NB4 (cell line): ENCODE measurements at regions not wholly inside any gene's neighbourhood (a gene's known extent, or its start where the extent isn't known, plus 50 kb on each side); places are given as distances from the start of the nearest gene placed in this dataset.

Source experiments
- MYC ChIP-seq: IDR thresholded peaks from 2 replicates; pipeline ENCODE4 v1.6.1; 2011; ENCODE audit warnings: low read depth, low read length
- POLR2A ChIP-seq: IDR thresholded peaks from 2 replicates; pipeline ENCODE4 v1.6.1; 2011; ENCODE audit warnings: mild to moderate bottlenecking; ENCODE audit not compliant: insufficient read length; ENCODE audit errors: extremely low read depth
- TF ChIP-seq, protein P1 (sequence below): IDR thresholded peaks from one replicate; pipeline ENCODE4 v1.5.1; 2012; ENCODE audit warnings: low read depth, low read length
- TF ChIP-seq, protein P2 (sequence below): IDR thresholded peaks from 2 replicates; pipeline ENCODE4 v1.6.1; 2011; ENCODE audit warnings: low read depth, low read length

DNA sequence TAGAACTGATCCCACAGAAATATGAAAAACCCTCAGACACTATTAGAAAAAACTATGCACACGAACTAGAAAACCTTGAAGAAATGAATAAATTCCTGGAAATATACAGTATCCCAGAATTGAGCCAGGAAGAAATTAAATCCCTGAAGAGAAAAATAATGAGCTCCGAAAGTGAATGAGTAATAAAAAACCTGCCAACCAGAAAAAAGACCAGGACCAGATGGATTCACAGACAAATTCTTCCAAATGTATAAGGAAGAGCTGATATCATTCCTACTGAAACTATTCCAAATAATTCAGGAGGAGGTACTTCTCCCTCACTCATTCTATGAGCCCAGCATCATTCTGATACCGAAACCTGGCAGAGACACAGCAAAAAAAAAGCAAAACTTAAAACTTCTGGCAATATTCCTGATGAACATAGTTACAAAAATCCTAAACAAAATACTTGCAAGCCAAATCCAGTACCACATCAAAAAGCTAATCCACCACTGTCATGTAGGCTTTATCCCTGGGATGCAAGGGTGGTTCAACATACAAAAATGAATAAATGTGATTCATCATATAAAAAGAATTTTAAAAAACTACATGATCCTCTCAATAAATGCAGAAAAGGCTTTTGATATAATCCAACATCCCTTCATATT lies 1397.6 kb upstream of the DDX18 start:
- TF ChIP-seq, protein P1, sequence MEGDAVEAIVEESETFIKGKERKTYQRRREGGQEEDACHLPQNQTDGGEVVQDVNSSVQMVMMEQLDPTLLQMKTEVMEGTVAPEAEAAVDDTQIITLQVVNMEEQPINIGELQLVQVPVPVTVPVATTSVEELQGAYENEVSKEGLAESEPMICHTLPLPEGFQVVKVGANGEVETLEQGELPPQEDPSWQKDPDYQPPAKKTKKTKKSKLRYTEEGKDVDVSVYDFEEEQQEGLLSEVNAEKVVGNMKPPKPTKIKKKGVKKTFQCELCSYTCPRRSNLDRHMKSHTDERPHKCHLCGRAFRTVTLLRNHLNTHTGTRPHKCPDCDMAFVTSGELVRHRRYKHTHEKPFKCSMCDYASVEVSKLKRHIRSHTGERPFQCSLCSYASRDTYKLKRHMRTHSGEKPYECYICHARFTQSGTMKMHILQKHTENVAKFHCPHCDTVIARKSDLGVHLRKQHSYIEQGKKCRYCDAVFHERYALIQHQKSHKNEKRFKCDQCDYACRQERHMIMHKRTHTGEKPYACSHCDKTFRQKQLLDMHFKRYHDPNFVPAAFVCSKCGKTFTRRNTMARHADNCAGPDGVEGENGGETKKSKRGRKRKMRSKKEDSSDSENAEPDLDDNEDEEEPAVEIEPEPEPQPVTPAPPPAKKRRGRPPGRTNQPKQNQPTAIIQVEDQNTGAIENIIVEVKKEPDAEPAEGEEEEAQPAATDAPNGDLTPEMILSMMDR, result no peak
- no peak for TF ChIP-seq POLR2A
- TF ChIP-seq, protein P2, sequence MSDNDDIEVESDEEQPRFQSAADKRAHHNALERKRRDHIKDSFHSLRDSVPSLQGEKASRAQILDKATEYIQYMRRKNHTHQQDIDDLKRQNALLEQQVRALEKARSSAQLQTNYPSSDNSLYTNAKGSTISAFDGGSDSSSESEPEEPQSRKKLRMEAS, result no peak
- TF ChIP-seq MYC, result no peak
